ENCODE measurements at regions not wholly inside any gene's neighbourhood (a gene's known extent, or its start where the extent isn't known, plus 50 kb on each side); places are given as distances from the start of the nearest gene placed in this dataset.

DNA sequence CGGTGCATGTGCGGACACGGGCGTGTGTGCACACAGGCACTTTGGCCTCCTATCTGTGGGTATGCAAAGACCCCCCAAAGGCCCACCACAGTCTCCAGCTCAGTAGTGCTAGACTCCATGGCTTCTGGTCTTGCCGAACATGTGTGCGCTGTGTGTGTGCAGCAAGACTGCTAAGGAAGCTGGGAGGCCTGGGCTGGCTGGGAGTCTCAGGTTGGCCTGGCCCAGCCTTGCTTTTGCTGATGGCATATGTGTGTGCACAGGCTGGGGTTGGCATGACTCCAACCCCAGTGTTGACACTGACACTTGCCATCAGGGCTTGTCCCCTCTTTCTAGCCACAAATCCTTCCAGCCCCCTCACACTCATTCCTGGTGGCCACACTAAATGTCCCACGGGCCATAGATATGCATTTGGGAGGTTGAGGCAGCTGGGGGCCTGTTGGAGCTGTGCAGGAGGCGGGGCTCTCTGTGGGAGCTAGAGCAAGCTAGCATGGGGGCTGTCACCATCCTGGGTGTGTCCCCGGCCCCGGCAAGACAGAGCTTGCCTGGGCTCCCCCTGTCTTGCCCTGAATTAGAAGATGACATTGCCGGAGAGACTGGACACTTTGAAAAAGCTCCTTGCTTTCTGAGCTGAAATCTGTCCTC lies 60.9 kb upstream of the NECTIN1 start:
- TF ChIP-seq, protein P1, sequence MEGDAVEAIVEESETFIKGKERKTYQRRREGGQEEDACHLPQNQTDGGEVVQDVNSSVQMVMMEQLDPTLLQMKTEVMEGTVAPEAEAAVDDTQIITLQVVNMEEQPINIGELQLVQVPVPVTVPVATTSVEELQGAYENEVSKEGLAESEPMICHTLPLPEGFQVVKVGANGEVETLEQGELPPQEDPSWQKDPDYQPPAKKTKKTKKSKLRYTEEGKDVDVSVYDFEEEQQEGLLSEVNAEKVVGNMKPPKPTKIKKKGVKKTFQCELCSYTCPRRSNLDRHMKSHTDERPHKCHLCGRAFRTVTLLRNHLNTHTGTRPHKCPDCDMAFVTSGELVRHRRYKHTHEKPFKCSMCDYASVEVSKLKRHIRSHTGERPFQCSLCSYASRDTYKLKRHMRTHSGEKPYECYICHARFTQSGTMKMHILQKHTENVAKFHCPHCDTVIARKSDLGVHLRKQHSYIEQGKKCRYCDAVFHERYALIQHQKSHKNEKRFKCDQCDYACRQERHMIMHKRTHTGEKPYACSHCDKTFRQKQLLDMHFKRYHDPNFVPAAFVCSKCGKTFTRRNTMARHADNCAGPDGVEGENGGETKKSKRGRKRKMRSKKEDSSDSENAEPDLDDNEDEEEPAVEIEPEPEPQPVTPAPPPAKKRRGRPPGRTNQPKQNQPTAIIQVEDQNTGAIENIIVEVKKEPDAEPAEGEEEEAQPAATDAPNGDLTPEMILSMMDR (IDR thresholded peaks at IDR 0.05; ENCODE audit: low read depth, low read length, poor library complexity, severe bottlenecking), result no peak
- TF ChIP-seq EZH2phosphoT487 (IDR thresholded peaks at IDR 0.05; ENCODE audit: borderline replicate concordance, low read length), result no peak
